Gastroesophageal sphincter (tissue), 3 donors: ENCODE measurements at regions not wholly inside any gene's neighbourhood (a gene's known extent, or its start where the extent isn't known, plus 50 kb on each side); places are given as distances from the start of the nearest gene placed in this dataset.

Experiments used
- POLR2A ChIP-seq, 2 donors: fragments of 450-650 bp; IDR thresholded peaks; one replicate each; pipeline ENCODE4 v1.6.1; 2017; ENCODE audit warnings: antibody characterized with exemption in 2 of 2, mild to moderate bottlenecking in 2 of 2, moderate library complexity in 1 of 2
- TF ChIP-seq, protein P1 (sequence below), 4 experiments: fragments of 200-600 bp in 2 of 4; fragments of 450-650 bp in 2 of 4; sonication (generic) in 1 of 4; IDR thresholded peaks; one replicate each; pipeline ENCODE4 v1.5.1; 2017 to 2019; ENCODE audit warnings: antibody characterized with exemption in 4 of 4, mild to moderate bottlenecking in 2 of 4, moderate library complexity in 2 of 4

DNA sequence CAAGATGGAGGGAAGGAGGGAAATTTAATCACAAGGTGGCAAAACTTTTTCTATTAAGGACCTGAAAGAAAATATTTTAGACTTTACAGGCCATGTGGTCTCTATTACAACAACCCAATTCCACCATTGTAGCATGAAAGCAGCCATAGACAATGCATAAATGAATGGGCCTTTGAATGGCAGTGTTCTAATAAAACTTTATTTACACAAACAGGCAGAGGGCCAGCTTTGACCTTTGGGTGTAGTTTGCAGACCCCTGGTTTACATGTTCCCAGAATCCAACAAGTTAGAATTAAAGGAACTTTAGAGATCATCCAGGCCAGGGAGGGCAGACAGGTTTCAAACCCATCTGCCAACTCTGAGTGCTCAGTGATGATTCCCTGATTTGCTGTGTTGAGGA lies 95.2 kb downstream of the BANF2 start:
- TF ChIP-seq, protein P1, sequence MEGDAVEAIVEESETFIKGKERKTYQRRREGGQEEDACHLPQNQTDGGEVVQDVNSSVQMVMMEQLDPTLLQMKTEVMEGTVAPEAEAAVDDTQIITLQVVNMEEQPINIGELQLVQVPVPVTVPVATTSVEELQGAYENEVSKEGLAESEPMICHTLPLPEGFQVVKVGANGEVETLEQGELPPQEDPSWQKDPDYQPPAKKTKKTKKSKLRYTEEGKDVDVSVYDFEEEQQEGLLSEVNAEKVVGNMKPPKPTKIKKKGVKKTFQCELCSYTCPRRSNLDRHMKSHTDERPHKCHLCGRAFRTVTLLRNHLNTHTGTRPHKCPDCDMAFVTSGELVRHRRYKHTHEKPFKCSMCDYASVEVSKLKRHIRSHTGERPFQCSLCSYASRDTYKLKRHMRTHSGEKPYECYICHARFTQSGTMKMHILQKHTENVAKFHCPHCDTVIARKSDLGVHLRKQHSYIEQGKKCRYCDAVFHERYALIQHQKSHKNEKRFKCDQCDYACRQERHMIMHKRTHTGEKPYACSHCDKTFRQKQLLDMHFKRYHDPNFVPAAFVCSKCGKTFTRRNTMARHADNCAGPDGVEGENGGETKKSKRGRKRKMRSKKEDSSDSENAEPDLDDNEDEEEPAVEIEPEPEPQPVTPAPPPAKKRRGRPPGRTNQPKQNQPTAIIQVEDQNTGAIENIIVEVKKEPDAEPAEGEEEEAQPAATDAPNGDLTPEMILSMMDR (IDR thresholded peaks at IDR 0.05) = no peak
- TF ChIP-seq POLR2A (IDR thresholded peaks at IDR 0.05) = no peak
